Stimulated activated CD4-positive, alpha-beta T cell treated with anti-CD3 and anti-CD28 coated beads, Interleukin-12 subunit alpha, Interleukin-12 subunit beta, amount 100 ng/mL, for 48 hours (primary cell): ENCODE measurements at regions not wholly inside any gene's neighbourhood (a gene's known extent, or its start where the extent isn't known, plus 50 kb on each side); places are given as distances from the start of the nearest gene placed in this dataset.

ENCODE experiments used
- DNase-seq, 3 donors: peaks; one replicate each; pipeline ENCODE4 v3.0.0-alpha.2; 2020; ENCODE audit warnings: low read depth in 2 of 3, low spot score in 1 of 3

DNA sequence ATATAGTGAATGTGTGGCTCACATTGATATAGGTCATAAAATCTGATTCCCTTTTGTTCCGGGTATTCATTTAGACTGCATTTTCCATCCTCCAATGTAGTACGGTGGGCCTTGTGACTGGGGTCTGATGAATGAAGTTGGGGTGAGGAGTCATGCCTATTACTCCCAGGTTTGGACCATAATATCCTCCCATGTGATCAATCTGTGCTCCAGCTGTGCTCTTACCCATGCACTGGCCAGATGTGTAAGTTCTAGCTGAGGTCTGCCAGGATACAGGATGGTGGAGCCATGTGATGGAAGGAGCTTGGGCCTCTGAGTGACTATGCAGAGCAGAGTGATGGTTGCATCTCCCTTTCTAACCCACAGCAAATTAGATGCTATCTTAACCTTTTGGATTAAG is 1034.0 kb upstream of the TMEM132C start:
- no peak for DNase-seq

DNA sequence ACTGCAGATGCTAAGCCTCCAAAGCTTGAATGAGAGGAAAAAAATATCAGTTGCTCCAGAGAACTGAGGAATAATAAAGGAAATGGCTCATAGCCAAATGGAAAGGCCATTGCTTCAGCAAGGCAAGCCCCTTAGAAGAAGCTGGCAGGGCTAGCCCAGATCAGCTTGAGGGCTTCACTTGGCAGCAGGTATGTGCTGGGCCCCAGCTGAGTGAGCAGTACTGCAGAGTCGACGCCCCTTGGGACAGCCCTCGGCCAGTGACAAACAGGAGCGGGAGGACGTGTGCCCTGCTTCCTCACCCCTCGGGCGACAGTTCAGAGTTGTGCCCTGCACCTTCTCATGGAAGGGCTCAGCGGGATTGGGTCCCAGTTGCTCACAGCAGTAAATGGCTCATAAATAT is 1031.2 kb upstream of the TMEM132C start:
- DNase-seq = no peak

GRCh38 chr12:127236491-127236890 is 1030.5 kb upstream of the TMEM132C start:
- DNase-seq = no peak

DNA sequence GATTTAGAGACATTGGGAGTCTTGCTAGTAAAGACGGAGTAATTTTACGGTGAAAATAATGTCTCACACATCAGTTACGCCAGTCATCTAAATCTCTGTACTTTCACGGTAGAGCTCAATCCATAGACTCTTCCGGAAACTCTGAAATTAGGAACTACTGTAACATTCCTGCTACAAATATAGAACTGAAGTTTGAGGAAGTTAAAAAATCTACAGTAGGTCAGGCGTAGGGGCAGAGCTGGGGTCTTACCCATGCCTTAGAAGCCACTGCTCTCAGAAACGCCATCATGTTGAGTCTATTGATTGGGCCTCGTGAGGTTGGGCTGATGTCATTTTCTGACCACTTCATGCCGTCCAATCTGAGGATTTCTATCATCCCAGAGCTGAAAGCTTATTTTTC is 1029.8 kb upstream of the TMEM132C start:
- no peak for DNase-seq

DNA sequence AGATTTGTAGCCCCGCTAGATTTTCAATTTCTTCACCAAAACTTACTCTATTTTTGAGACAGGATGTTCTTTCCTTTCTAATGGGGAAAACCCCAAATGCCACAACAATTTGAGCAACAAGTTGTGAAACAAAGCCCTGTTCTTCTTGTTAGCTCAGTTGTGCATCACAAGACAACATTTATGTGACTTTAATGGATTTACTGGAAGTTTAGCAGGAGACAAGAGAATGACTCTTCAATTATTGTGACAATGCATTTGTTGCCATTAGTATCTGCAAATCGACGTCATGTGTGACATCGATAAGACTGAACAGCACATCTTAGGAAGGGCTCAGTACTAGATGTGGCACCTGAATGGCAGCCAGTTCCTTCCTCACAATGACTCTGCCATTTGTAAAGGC is 1028.9 kb upstream of the TMEM132C start:
- DNase-seq = no peak

GRCh38 chr12:127239781-127240180 is 1027.2 kb upstream of the TMEM132C start:
- no peak for DNase-seq

DNA sequence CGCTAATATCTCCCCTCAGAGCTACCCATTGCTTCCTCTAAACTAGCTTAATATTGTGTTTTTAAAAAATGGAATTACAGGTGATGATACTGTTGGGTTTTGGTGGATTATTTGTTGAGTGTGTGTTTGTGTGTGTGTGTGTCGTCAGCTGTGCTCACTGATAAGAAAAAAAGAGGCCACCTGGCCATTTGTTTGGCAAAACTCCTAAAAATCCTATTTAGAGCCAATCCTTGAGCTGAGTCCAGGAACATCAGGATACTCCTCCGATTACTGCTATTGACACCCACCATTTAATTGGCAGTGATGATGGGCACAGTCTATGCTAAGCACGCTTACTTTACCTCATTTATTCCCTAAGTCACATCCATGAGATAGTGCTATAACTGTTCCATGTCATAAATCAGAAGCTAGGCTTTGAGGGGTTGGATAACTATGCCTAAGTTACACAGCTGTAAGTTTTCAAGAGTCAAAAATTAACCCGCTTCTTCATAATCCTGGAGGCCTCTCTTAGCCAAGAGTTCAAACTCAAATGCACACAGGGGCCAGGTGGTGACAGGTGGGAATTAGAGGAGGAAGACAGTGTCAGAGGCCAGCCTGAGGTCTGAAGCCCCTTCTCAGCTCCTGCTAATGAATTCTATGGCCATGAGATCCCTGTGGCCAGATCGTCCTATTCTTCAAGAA is 1026.6 kb upstream of the TMEM132C start:
- DNase-seq = no peak

DNA sequence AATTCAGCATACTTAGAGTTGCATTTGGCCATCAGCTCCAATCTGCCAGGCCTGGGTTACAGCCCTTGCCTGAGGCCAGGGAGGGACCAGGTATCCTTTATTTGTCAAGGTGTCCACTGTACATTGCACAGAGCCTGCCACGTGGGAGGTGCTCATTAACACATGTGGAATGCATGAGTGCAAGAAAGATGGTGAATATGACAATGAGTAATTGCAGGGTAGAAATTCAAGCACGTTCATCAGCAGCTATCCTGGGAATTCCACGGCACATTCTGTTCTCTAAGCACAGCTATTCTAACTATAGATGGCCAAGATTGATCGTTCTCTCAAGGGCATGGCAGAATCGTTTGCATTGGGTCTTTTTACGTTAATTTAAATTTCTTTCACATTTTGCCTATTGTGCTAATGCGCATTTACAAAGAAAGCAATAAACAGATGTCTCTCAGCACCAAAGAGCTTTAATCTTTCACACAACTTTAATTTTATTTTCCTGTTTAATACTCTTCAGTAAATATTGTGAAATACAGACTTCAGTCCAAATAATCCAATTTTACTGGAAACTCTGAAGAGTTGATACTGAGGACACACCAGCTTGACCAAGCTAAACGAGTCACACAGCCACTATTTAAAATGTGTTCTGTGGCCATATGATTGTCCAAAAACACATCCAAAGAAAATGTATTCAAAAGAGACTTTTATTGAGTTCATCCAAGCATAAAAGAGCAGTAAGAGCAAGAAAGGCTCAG is 1025.7 kb upstream of the TMEM132C start:
- DNase-seq = no peak

- no peak for DNase-seq
Measured at GRCh38 chr12:127245009-127245408, 1022.0 kb upstream of the TMEM132C start.

DNA sequence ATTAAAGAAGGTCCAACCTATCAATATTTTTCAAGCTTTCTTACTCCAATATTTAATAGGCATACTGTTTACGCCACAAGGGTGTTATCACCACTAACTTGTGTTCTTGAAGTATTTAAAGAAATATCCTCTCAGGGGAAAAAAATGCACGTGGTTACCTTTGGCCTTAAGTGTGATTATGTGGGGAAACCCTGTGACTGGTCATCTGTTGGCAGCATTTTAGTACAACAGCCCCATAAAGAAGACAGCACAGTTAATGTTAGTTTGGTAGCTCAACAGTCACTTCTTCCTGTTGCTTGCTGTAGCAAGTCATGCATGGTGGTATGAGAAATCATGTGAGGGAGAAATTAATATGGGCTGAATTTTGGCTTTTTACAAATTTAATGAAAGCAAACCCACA is 1021.5 kb upstream of the TMEM132C start:
- no peak for DNase-seq

DNA sequence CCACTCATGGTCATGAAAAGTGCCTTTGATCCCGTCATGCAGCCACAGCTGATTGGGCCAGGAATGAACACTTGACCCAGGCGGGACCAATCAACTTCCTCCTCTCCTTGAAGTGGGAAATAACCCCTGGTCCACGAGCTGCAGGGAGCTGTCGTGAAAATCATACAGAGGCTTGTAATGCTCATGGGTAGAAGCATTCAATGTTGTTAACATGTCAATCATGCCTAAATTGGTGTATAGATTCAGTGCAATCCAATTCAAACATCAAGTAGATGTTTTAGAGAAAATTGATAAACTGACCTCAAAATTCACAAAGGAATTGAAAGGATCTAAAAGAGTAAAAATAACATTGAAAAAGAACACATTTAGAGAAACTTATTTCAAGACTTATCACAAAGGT is 1019.0 kb upstream of the TMEM132C start:
- DNase-seq = no peak

DNA sequence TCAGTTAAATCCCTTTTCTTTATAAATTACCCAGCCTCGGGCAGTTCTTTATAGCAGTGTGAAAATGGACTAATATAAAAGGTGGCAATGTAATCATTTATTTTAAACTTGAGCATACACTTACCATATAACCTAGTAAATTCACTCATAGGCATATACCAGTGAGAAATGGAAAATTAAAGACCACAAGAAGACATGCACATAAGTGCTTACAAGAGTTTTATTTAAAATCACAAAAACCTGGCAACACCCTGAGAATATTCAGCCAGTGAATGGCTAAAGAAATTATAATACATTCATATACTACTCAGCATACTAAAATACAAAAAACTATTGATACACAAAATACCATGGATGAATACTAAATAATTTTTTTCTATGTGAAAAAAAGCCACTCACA is 1017.5 kb upstream of the TMEM132C start:
- DNase-seq = no peak

DNA sequence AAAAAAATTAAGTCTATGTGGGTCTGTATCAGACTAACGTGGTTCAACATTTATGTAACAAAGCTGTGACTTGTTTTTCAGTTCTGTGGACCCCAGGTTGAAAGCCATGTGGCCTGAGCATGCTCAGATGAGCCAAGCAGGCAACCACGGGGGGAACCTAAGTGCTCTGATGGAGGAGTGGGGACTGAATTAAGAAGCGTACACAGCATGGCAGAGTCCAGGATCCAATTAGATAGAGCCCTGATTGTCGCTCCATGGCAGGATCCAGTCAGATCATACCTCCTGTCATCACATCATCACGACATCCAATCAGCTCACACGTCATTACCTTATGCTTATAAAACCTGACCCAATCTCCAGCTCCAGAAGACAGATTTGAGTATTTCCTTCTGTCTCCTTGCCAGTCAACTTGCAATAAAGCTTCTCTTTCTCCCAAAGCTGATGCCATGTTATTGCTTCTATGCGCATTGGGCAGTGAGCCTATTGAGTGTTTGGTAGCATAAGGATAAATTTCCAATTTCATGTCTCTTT is 1013.1 kb upstream of the TMEM132C start:
- DNase-seq = no peak

- no peak for DNase-seq
Measured at GRCh38 chr12:127254420-127254955, 1012.5 kb upstream of the TMEM132C start.

DNA sequence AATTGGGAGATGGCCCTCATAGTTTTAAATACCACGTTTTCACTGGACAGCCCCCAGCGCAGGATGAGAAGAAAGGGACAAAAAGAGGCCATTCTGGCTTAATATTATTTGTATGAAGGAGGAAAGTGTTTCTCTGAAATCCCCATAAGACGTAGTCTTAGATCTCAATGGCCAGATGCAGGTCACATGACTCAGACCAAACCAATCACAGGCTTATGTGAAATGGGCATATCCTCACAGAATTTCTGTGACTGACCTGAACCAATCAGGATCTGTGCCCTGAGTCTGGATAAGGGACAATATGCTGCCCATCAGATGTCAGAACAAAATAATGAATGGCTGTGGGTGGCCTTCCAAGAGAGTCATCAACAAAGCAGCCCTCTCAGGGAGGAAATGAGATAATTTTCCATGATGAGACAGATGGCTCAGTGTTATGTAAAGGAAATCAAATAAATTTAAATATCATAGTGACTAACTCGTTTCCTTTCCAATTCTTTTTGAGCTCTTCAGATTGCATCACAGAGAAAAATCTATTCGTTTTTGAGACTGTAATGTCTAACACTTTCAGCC is 1009.5 kb upstream of the TMEM132C start:
- no peak for DNase-seq

- DNase-seq = no peak
Measured at GRCh38 chr12:127260531-127260930, 1006.4 kb upstream of the TMEM132C start.

- no peak for DNase-seq
Measured at GRCh38 chr12:127260999-127261398, 1006.0 kb upstream of the TMEM132C start.

DNA sequence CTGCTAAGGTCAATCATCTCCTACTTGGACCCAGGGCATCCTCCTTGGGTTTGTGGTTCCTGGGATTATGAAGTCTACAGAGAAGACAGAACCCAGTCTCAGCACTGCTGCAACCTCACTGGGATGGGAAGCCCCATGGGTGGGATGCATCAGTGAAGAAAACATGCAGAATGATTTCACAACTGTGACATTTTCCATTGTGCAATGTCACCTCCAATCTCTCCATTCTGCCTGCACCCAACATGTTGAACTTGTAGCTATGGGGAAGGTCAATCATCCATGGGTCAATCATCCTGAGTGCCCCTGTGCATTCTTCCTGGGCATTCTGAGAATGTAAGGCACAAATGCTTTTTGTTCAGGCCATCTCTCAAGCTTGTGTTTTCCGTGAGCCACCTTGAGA is 1004.4 kb upstream of the TMEM132C start:
- DNase-seq = no peak

DNA sequence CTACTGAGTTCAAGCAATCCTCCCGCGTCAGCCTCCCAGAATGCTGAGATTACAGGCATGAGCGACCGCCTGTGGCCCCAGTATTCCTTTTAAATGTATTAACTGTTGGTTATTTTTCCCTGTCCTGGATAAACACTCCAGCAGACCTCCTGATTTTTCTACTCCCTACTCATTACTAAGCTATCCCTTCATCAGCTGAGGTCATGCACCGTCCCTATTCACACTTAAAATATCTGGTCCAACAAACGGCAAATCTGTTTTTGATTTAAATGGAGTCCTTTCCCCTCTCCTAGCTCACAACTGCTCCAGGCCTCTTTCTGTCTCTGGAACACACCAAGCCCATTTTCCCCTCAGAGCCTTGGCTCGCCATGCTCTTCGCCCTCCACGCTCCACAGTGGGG is 1003.3 kb upstream of the TMEM132C start:
- DNase-seq = no peak

DNA sequence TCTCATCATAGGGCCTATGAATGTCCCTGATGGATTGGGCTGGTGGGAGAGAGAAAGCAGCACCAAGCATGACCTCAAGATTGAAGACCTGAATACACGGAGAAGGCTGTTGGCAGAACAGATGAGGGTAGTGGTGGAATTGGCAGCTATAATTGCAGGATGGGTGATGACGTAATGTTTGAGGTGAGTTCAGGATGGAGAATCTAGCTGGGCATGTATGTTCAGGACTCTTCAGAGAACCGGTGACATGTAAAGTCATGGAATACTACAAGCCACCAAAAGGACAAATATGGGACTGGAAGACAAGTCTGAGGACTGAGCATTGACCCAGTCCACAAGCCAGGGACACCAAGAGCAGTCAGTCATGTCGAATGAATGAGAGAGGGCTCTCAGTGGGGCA is 999.8 kb upstream of the TMEM132C start:
- DNase-seq = no peak

- no peak for DNase-seq
Measured at GRCh38 chr12:127268213-127268612, 998.8 kb upstream of the TMEM132C start.
